Effector memory CD8-positive, alpha-beta T cell (primary cell): ENCODE measurements at regions not wholly inside any gene's neighbourhood (a gene's known extent, or its start where the extent isn't known, plus 50 kb on each side); places are given as distances from the start of the nearest gene placed in this dataset.
"Not testable (repeated sequence)": the region's sequence is repeated elsewhere in the genome, so short reads cannot be mapped to it uniquely, and the experiment has no call there.

Source experiments
- ATAC-seq: fragments of 150-1000 bp; cut with Tn5 transposase; replicated peaks from 2 replicates; pipeline ENCODE4 v1.10.0; 2021; ENCODE audit warnings: mild to moderate bottlenecking, moderate library complexity
- DNase-seq, 3 experiments: peaks; one replicate each; pipeline ENCODE4 v3.0.0; 2021
- H3K27ac Mint-ChIP-seq, 2 donors: one replicate each; pipeline ENCODE4 v1.8.0; 2022; ENCODE audit warnings: mild to moderate bottlenecking in 2 of 2, mixed read lengths in 2 of 2, moderate library complexity in 2 of 2
- H3K27me3 Mint-ChIP-seq, 2 donors: one replicate each; pipeline ENCODE4 v1.8.0; 2022; ENCODE audit warnings: mixed read lengths in 2 of 2
- H3K36me3 Mint-ChIP-seq: one replicate; pipeline ENCODE4 v1.8.0; 2022; ENCODE audit warnings: mild to moderate bottlenecking, moderate library complexity, mixed read lengths; ENCODE audit not compliant: insufficient read depth
- H3K4me1 Mint-ChIP-seq, 2 donors: one replicate each; pipeline ENCODE4 v1.8.0; 2022; ENCODE audit warnings: low read depth in 2 of 2, mixed read lengths in 2 of 2
- H3K4me3 Mint-ChIP-seq, 2 donors: one replicate each; pipeline ENCODE4 v1.8.0; 2022; ENCODE audit warnings: mild to moderate bottlenecking in 2 of 2, mixed read lengths in 2 of 2, moderate library complexity in 2 of 2
- H3K9me3 Mint-ChIP-seq, 2 donors: one replicate each; pipeline ENCODE4 v1.8.0; 2022; ENCODE audit warnings: mixed read lengths in 2 of 2

DNA sequence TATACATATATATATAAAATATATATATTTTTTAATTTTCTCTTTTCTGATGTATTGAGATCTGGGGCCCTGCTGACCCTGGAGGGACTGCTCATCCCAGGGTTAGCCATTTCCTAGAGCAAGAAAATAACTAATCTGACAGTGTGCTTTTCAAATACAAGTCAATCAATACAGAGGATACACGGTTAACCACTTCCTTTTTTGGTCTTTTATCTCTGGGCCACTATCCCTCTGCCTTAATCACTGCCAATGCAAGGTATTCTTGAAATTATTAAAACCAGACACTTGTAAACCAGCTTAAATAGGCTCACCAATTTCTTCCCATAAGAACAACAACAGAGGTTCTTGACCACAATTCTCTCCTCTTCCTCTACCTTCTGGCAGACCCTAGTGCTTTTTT, 133.6 kb downstream of the SPIN4 start:
- not testable (repeated sequence) for H3K27me3 Mint-ChIP-seq, H3K27ac Mint-ChIP-seq, DNase-seq, H3K4me3 Mint-ChIP-seq, ATAC-seq, H3K36me3 Mint-ChIP-seq, H3K9me3 Mint-ChIP-seq, H3K4me1 Mint-ChIP-seq

DNA sequence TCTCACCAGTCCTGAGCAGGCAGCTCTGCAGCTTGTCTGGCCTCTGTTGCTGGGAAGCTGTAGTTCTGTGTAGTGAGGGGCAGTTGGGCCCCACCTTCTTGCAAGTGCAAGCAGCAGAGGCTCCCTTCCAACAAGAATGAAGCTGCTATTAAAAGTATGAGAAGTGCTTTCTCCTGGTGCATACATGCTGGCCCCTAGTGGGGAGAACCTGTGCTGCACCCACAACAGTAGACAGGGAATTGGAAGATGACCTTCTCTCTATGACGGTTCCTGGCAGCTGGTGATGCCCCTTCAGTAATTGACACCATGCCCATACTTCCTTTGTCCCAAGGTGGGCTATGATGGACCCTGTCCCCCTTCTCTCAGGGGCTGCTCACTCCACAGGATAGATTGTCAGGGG, 141.5 kb downstream of the SPIN4 start:
- H3K4me1 Mint-ChIP-seq, ATAC-seq, H3K9me3 Mint-ChIP-seq, H3K36me3 Mint-ChIP-seq, H3K27me3 Mint-ChIP-seq, H3K27ac Mint-ChIP-seq, H3K4me3 Mint-ChIP-seq, DNase-seq: not testable (repeated sequence)

DNA sequence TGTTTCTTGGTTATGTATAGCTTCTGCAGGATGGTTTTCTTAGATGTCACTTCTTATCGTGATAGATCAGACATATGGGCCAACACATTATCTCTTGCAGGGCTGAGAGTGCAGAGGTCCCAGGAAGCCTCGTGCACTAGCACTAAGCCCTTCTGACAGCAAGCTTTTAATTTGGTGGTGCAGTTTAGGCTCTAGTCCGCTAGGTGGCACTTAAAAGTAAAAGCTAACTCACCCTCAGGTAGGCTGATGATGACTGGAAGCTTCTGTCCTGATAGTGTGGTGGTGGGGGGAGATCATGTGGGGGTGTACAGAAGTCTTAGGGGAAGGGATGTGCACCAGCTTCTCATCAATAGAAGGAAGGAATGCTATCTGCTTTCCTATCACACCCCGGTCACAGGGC, 142.0 kb downstream of the SPIN4 start:
- not testable (repeated sequence) for H3K4me1 Mint-ChIP-seq, H3K27me3 Mint-ChIP-seq, DNase-seq, H3K27ac Mint-ChIP-seq, H3K36me3 Mint-ChIP-seq, H3K9me3 Mint-ChIP-seq, H3K4me3 Mint-ChIP-seq, ATAC-seq

DNA sequence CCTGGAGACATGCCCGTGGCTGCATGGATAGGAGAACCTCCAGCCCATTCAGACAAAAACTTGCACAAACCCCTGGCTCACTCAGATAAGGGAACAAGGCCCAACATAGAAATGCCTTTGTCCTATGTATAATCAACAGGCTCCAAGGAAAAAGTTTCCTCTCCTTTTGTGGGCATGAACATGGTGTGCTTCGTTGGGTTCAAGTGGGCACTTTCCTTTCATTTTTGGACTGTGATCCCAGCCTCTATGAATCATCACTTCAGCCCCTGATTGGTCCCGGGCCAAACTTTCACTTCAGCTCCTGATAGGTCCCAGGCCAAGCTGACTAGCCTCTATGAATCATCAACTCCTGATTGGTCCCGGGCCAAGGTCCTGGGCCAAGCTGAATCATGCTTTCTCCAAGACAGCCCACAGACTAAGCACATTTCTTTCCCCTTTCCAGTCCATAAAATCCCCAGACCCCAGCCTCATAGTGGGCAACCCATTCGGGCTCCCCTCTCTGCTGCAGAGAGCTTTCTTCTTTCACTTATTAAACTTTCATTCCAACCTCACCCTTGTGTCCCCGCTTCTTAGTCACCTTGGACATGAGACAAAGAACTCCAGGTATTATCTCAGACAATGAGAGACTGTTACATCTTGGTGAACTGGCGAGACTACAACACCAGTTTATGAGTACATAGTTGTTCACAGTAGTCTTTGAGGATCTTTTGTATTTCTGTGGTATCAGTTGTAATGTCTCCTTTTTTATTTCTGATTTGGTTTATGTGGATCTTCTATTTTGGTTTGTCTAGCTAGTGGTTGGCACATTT, 146.7 kb downstream of the SPIN4 start:
- not testable (repeated sequence) for H3K36me3 Mint-ChIP-seq, H3K4me3 Mint-ChIP-seq, H3K27ac Mint-ChIP-seq, H3K4me1 Mint-ChIP-seq, DNase-seq, H3K27me3 Mint-ChIP-seq, H3K9me3 Mint-ChIP-seq, ATAC-seq

DNA sequence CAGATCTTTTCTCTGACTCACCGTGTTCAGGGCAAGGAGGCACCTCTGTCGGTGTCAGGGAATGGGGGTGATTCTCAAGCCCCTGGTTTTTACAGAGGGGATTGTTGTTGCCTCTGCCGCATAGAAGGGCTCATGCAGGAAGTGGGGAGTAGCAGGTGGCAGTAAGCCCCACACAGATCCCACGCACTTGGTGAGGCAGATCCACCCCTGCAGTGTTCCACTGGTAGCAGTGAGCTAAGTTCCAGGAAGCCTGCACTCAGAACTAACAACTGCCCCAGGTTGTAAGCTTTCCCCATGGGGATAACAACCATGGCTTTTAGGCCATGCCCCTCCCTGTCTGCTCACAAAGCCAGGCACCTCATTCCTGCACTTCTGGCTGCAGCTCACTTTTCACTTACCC, 149.1 kb downstream of the SPIN4 start:
- DNase-seq, ATAC-seq, H3K27ac Mint-ChIP-seq, H3K4me3 Mint-ChIP-seq, H3K27me3 Mint-ChIP-seq, H3K36me3 Mint-ChIP-seq, H3K4me1 Mint-ChIP-seq, H3K9me3 Mint-ChIP-seq: not testable (repeated sequence)

DNA sequence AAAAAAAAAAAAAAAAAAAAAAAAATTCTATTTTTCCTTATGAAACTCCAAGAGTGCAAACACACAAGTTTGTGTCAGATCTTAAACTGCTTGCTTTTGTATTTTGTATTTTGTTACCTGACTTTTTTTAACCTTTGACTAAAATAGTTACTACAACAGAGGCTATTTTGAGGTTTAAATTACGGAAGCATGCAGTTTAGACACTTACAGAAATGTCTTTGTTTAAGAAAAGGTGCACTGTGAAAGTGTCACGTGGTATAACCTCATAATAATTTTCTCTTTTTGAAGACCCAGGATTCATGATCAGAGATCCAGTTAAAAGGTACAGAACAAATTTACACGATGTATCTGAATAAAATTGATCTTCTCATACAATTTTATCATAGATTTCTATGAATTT, 152.4 kb downstream of the SPIN4 start:
- not testable (repeated sequence) for H3K36me3 Mint-ChIP-seq, H3K27me3 Mint-ChIP-seq, H3K4me1 Mint-ChIP-seq, ATAC-seq, H3K9me3 Mint-ChIP-seq, H3K4me3 Mint-ChIP-seq, H3K27ac Mint-ChIP-seq, DNase-seq

DNA sequence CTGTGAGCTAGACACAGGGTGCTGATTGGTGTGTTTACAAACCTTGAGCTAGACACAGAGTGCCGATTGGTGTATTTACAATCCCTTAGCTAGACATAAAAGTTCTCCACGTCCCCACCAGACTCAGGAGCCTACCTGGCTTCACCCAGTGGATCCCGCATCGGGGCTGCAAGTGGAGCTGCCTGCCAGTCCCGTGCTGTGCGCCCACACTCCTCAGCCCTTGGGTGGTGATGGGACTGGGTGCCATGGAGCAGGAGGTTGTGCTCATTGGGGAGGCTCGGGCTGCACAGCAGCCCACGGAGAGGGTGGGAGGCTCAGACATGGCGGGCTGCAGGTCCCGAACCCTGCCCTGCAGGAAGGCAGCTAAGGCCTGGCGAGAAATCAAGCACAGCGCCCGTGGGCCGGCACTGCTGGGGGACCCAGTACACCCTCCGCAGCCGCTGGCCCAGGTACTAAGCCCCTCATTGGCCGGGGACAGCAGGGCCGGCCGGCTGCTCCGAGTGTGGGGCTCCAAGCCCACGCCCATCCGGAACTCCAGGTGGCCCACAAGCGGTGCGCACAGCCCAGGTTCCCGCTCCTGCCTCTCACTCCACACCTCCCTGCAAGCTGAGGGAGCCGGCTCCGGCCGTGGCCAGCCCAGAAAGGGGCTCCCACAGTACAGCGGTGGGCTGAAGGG, 158.6 kb downstream of the SPIN4 start:
- H3K9me3 Mint-ChIP-seq, H3K36me3 Mint-ChIP-seq, DNase-seq, H3K27ac Mint-ChIP-seq, H3K27me3 Mint-ChIP-seq, H3K4me3 Mint-ChIP-seq, H3K4me1 Mint-ChIP-seq, ATAC-seq: not testable (repeated sequence)

DNA sequence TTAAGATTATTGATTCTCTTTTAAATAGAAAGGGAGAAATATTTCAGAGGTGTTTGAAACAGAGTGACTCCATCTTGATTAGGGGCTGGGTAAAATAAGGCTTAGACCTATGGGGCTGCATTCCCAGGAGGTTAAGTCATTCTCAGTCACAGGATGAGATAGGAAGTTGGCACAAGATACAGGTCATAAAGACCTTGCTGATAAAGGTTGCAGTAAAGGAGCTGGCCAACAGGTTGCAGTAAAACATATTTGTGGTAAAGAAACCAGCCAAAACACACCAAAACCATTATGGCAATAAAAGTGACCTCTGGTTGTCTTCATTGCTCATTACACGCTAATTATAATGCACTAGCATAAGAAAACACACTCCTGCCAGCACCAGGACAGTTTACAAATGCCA, 165.0 kb downstream of the SPIN4 start:
- no peaks in the 10 kb centered on the region for H3K9me3 Mint-ChIP-seq
- H3K4me3 Mint-ChIP-seq: no peak overlapping the region
- no peak for ATAC-seq
- no peak for DNase-seq
- no peaks in the 10 kb centered on the region for H3K27me3 Mint-ChIP-seq
- no peaks in the 10 kb centered on the region for H3K36me3 Mint-ChIP-seq
- no peak overlapping the region for H3K27ac Mint-ChIP-seq
- H3K4me1 Mint-ChIP-seq: no peaks in the 10 kb centered on the region

DNA sequence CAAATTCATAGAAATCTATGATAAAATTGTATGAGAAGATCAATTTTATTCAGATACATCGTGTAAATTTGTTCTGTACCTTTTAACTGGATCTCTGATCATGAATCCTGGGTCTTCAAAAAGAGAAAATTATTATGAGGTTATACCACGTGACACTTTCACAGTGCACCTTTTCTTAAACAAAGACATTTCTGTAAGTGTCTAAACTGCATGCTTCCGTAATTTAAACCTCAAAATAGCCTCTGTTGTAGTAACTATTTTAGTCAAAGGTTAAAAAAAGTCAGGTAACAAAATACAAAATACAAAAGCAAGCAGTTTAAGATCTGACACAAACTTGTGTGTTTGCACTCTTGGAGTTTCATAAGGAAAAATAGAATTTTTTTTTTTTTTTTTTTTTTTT, 171.3 kb downstream of the SPIN4 start:
- not testable (repeated sequence) for H3K9me3 Mint-ChIP-seq, ATAC-seq, DNase-seq, H3K36me3 Mint-ChIP-seq, H3K4me3 Mint-ChIP-seq, H3K4me1 Mint-ChIP-seq, H3K27ac Mint-ChIP-seq, H3K27me3 Mint-ChIP-seq

DNA sequence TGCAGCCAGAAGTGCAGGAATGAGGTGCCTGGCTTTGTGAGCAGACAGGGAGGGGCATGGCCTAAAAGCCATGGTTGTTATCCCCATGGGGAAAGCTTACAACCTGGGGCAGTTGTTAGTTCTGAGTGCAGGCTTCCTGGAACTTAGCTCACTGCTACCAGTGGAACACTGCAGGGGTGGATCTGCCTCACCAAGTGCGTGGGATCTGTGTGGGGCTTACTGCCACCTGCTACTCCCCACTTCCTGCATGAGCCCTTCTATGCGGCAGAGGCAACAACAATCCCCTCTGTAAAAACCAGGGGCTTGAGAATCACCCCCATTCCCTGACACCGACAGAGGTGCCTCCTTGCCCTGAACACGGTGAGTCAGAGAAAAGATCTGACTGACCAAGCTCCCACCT, 174.6 kb downstream of the SPIN4 start:
- not testable (repeated sequence) for H3K9me3 Mint-ChIP-seq, H3K4me3 Mint-ChIP-seq, H3K36me3 Mint-ChIP-seq, H3K27ac Mint-ChIP-seq, DNase-seq, H3K27me3 Mint-ChIP-seq, ATAC-seq, H3K4me1 Mint-ChIP-seq

DNA sequence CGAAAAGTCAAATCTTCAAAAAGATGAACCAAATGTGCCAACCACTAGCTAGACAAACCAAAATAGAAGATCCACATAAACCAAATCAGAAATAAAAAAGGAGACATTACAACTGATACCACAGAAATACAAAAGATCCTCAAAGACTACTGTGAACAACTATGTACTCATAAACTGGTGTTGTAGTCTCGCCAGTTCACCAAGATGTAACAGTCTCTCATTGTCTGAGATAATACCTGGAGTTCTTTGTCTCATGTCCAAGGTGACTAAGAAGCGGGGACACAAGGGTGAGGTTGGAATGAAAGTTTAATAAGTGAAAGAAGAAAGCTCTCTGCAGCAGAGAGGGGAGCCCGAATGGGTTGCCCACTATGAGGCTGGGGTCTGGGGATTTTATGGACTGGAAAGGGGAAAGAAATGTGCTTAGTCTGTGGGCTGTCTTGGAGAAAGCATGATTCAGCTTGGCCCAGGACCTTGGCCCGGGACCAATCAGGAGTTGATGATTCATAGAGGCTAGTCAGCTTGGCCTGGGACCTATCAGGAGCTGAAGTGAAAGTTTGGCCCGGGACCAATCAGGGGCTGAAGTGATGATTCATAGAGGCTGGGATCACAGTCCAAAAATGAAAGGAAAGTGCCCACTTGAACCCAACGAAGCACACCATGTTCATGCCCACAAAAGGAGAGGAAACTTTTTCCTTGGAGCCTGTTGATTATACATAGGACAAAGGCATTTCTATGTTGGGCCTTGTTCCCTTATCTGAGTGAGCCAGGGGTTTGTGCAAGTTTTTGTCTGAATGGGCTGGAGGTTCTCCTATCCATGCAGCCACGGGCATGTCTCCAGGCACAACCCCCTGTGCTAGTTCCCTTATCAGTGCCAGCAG, 177.1 kb downstream of the SPIN4 start:
- H3K27me3 Mint-ChIP-seq, ATAC-seq, H3K36me3 Mint-ChIP-seq, DNase-seq, H3K9me3 Mint-ChIP-seq, H3K4me3 Mint-ChIP-seq, H3K27ac Mint-ChIP-seq, H3K4me1 Mint-ChIP-seq: not testable (repeated sequence)

DNA sequence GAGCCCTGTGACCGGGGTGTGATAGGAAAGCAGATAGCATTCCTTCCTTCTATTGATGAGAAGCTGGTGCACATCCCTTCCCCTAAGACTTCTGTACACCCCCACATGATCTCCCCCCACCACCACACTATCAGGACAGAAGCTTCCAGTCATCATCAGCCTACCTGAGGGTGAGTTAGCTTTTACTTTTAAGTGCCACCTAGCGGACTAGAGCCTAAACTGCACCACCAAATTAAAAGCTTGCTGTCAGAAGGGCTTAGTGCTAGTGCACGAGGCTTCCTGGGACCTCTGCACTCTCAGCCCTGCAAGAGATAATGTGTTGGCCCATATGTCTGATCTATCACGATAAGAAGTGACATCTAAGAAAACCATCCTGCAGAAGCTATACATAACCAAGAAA, 181.7 kb downstream of the SPIN4 start:
- H3K27me3 Mint-ChIP-seq, H3K9me3 Mint-ChIP-seq, H3K36me3 Mint-ChIP-seq, DNase-seq, ATAC-seq, H3K27ac Mint-ChIP-seq, H3K4me3 Mint-ChIP-seq, H3K4me1 Mint-ChIP-seq: not testable (repeated sequence)

DNA sequence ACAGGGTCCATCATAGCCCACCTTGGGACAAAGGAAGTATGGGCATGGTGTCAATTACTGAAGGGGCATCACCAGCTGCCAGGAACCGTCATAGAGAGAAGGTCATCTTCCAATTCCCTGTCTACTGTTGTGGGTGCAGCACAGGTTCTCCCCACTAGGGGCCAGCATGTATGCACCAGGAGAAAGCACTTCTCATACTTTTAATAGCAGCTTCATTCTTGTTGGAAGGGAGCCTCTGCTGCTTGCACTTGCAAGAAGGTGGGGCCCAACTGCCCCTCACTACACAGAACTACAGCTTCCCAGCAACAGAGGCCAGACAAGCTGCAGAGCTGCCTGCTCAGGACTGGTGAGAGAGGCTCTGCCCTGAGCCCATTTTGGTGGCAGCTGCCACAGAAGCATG, 182.2 kb downstream of the SPIN4 start:
- ATAC-seq, DNase-seq, H3K4me3 Mint-ChIP-seq, H3K4me1 Mint-ChIP-seq, H3K27ac Mint-ChIP-seq, H3K9me3 Mint-ChIP-seq, H3K36me3 Mint-ChIP-seq, H3K27me3 Mint-ChIP-seq: not testable (repeated sequence)

DNA sequence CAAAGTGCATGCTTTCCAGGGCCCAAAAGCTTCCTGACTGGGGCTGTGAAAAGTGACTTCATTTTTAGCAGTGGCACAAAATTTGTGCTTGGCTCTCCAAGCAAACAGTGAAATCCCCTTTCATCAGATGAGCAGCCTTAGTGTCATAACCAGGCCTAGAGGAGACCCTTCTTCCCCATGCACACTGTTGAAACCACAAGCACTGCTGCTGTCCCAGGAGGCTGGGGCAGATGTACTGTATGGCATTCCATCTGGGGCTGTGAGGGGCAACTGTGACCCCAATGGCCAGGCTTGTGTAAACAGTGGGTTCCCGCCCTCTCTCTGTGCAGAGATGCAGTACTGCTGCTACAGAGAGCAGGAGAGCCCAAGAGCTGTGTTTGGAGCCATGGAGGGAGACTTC, 184.1 kb downstream of the SPIN4 start:
- not testable (repeated sequence) for H3K9me3 Mint-ChIP-seq, DNase-seq, H3K36me3 Mint-ChIP-seq, H3K4me1 Mint-ChIP-seq, H3K27ac Mint-ChIP-seq, H3K27me3 Mint-ChIP-seq, ATAC-seq, H3K4me3 Mint-ChIP-seq
